ENCODE measurements at regions not wholly inside any gene's neighbourhood (a gene's known extent, or its start where the extent isn't known, plus 50 kb on each side); places are given as distances from the start of the nearest gene placed in this dataset.

- no peak for DNase-seq
- TF ChIP-seq, protein P1, sequence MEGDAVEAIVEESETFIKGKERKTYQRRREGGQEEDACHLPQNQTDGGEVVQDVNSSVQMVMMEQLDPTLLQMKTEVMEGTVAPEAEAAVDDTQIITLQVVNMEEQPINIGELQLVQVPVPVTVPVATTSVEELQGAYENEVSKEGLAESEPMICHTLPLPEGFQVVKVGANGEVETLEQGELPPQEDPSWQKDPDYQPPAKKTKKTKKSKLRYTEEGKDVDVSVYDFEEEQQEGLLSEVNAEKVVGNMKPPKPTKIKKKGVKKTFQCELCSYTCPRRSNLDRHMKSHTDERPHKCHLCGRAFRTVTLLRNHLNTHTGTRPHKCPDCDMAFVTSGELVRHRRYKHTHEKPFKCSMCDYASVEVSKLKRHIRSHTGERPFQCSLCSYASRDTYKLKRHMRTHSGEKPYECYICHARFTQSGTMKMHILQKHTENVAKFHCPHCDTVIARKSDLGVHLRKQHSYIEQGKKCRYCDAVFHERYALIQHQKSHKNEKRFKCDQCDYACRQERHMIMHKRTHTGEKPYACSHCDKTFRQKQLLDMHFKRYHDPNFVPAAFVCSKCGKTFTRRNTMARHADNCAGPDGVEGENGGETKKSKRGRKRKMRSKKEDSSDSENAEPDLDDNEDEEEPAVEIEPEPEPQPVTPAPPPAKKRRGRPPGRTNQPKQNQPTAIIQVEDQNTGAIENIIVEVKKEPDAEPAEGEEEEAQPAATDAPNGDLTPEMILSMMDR (IDR thresholded peaks at IDR 0.05): no peak
- no peak for TF ChIP-seq POLR2A (IDR thresholded peaks at IDR 0.05)
- no peaks in the 10 kb centered on the region for H3K36me3 ChIP-seq
- H3K4me3 ChIP-seq: no peak overlapping the region
- no peak overlapping the region for H3K27ac ChIP-seq
- no peaks in the 10 kb centered on the region for H3K27me3 ChIP-seq
- no peaks in the 10 kb centered on the region for H3K9me3 ChIP-seq
- H3K4me1 ChIP-seq: no peaks in the 10 kb centered on the region
These were observed 662.5 kb upstream of the GBE1 start for GRCh38 chr3:82424031-82424339.

- no peaks in the 10 kb centered on the region for H3K27me3 ChIP-seq
- no peaks in the 10 kb centered on the region for H3K9me3 ChIP-seq
- H3K4me1 ChIP-seq: no peaks in the 10 kb centered on the region
- DNase-seq: no peak
- H3K27ac ChIP-seq: no peak overlapping the region
- TF ChIP-seq, protein P1 (IDR thresholded peaks at IDR 0.05): no peak
- no peak for TF ChIP-seq POLR2A (IDR thresholded peaks at IDR 0.05)
- H3K36me3 ChIP-seq: no peaks in the 10 kb centered on the region
- H3K4me3 ChIP-seq: no peak overlapping the region
These were observed 662.0 kb upstream of the GBE1 start for GRCh38 chr3:82423268-82424030.

- H3K4me3 ChIP-seq: no peak overlapping the region
- H3K36me3 ChIP-seq: no peaks in the 10 kb centered on the region
- H3K9me3 ChIP-seq: no peaks in the 10 kb centered on the region
- no peak overlapping the region for H3K27ac ChIP-seq
- H3K27me3 ChIP-seq: no peaks in the 10 kb centered on the region
- no peak for TF ChIP-seq POLR2A (IDR thresholded peaks at IDR 0.05)
- TF ChIP-seq, protein P1 (IDR thresholded peaks at IDR 0.05): no peak
- no peak for DNase-seq
- no peaks in the 10 kb centered on the region for H3K4me1 ChIP-seq
These were observed 655.4 kb upstream of the GBE1 start for GRCh38 chr3:82416830-82417229.

DNA sequence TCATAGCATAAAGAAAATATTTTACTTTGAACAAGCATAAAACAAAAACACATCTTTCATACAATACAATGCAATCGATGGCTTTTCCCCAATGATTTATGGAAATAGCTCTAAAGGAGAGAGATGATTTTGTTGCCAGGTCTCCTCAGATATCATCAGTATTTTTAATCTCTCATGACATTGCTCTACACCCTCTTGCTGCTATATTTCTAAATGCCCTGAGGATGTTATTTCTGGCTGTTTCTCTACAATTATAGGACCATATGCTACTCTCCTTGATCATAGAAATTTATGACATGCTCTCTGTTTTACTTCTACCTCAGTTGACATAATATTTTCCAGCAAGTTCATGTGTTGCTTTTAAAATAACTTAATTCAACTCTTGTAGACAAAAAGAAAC is 654.9 kb upstream of the GBE1 start:
- H3K9me3 ChIP-seq: no peaks in the 10 kb centered on the region
- no peak overlapping the region for H3K4me3 ChIP-seq
- no peaks in the 10 kb centered on the region for H3K4me1 ChIP-seq
- TF ChIP-seq POLR2A (IDR thresholded peaks at IDR 0.05): no peak
- TF ChIP-seq, protein P1 (IDR thresholded peaks at IDR 0.05): no peak
- no peak for DNase-seq
- H3K27me3 ChIP-seq: no peaks in the 10 kb centered on the region
- H3K27ac ChIP-seq: no peak overlapping the region
- no peaks in the 10 kb centered on the region for H3K36me3 ChIP-seq

DNA sequence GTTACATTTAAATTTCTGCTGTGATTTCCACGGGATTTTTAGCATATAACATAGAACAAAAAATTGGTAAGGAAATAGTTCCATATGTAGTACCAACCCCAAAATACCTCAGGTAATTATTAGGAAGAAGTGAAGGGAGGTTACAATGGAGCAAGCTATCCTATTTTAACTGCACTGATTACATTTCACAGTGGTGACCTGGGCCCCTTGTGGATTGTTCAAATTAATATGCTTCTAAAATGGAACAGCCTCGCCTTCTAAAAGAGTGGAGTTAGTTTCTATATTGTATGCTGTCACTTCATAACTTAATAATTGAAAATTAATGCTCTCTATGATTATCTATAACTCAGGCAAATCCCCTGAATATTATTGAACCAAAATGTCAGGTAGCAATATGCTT is 651.7 kb upstream of the GBE1 start:
- DNase-seq: no peak
- Histone ChIP-seq H3K9me3 (no peaks in the 10 kb centered on the region), H3K36me3 (no peaks in the 10 kb centered on the region), H3K27me3 (no peaks in the 10 kb centered on the region), H3K4me3 (no peak overlapping the region), H3K27ac (no peak overlapping the region), H3K4me1 (no peaks in the 10 kb centered on the region)
- no peak for TF ChIP-seq POLR2A (IDR thresholded peaks at IDR 0.05)
- TF ChIP-seq, protein P1 (IDR thresholded peaks at IDR 0.05): no peak

DNA sequence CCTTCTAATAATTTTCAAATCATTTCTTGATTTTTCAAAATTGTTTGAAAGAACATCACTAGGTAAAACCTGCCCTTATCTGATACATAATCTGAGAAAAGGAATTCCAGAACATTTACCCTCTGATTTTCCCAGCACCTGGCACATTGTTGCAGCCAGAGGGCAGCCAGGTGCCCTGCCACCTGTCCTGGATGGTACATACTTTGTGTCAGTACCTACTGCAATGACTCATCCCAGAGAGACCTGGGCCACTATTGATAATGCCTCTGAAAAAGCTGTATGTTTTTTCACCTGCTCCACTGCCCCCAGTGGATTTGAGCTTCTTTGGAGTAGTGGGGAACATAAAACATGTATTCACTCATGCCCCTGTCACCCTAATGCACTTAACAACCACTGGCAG is 648.9 kb upstream of the GBE1 start:
- no peaks in the 10 kb centered on the region for H3K27me3 ChIP-seq
- H3K9me3 ChIP-seq: no peaks in the 10 kb centered on the region
- no peaks in the 10 kb centered on the region for H3K4me1 ChIP-seq
- DNase-seq: no peak
- H3K4me3 ChIP-seq: no peak overlapping the region
- H3K27ac ChIP-seq: no peak overlapping the region
- H3K36me3 ChIP-seq: no peaks in the 10 kb centered on the region
- TF ChIP-seq, protein P1 (IDR thresholded peaks at IDR 0.05): no peak
- no peak for TF ChIP-seq POLR2A (IDR thresholded peaks at IDR 0.05)

Measured in Peyer's patch (tissue), 4 donors.